ENCODE measurements at regions not wholly inside any gene's neighbourhood (a gene's known extent, or its start where the extent isn't known, plus 50 kb on each side); places are given as distances from the start of the nearest gene placed in this dataset.

DNA sequence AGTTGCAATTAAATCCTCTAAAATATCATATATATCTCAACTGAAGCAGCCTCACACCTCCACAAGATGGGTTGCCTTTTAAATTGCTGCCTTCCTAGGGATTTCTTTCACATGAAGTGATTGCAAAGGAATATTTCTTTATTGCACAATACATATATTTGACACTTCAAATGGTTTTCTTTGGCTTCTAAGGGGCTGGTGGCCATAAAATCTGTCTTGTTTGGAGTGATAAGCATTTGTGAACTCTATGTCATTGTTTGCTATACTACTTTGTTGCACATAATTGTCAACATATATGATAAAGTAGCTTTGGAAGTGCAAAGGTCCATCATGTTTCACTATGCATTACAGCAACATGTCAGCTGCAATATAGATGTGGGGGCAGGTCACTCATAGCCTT, 2380.9 kb downstream of the PCDH9 start:
- DNase-seq = no peak

- no peak for DNase-seq
Observed at GRCh38 chr13:64847767-64848166, 2382.4 kb downstream of the PCDH9 start.

- DNase-seq = no peak
Observed at GRCh38 chr13:64845110-64845509, 2385.0 kb downstream of the PCDH9 start.

GRCh38 chr13:64819081-64819480, 2411.1 kb downstream of the PCDH9 start:
- DNase-seq = no peak

GRCh38 chr13:64817691-64818090, 2412.4 kb downstream of the PCDH9 start:
- no peak for DNase-seq

- DNase-seq = no peak
Observed at GRCh38 chr13:64810750-64811149, 2419.4 kb downstream of the PCDH9 start.

GRCh38 chr13:64808704-64809103, 2421.4 kb downstream of the PCDH9 start:
- DNase-seq = no peak

GRCh38 chr13:64801768-64802167, 2428.4 kb downstream of the PCDH9 start:
- no peak for DNase-seq

- no peak for DNase-seq
Observed at GRCh38 chr13:64798422-64798821, 2431.7 kb downstream of the PCDH9 start.

GRCh38 chr13:64793592-64793991, 2436.5 kb downstream of the PCDH9 start:
- DNase-seq = no peak

- no peak for DNase-seq
Observed at GRCh38 chr13:64793131-64793530, 2437.0 kb downstream of the PCDH9 start.

- DNase-seq = no peak
Observed at GRCh38 chr13:64791373-64791772, 2438.8 kb downstream of the PCDH9 start.

DNA sequence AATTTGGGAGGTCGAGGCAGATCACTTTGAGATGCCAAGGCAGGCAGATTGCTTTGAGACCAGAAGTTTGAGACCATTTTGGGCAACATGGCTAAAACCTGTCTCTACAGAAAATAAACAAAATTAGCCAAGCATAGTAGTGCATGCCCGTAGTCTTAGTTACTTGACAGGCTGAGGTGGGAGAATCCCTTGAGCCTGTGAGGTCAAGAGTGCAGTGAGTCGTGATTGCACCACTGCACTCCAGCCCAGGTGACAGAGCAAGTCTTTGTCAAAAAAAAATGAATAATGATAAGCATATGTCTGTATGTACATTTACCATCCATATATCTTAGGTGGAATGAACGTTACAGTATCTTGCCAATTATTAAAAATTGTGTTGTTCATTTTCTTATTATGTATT, 2447.7 kb downstream of the PCDH9 start:
- DNase-seq = no peak

- DNase-seq = no peak
Observed at GRCh38 chr13:64778002-64778401, 2452.1 kb downstream of the PCDH9 start.

- no peak for DNase-seq
Observed at GRCh38 chr13:64774915-64775314, 2455.2 kb downstream of the PCDH9 start.

- DNase-seq = no peak
Observed at GRCh38 chr13:64770743-64771142, 2459.4 kb downstream of the PCDH9 start.

- no peak for DNase-seq
Observed at GRCh38 chr13:64767054-64767453, 2463.1 kb downstream of the PCDH9 start.

DNA sequence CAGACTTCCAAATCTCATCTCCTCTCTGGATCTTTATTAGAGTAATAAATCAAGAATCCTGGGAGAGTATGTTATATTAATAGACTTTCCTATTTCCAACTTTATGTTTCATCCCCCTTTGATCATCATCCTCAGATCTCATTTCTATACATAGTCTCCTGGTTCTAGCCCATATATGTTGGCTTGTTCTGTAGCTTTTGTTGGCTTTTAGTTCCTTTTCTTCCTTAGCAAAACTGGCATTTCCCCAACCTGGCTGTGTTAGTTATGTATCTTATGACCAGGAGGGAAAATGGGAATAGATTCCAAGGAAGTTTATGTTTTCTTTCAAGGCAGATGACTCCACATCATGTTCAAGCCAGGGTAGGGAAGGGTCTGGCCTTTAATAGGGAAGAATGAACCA, 2464.5 kb downstream of the PCDH9 start:
- DNase-seq = no peak

DNA sequence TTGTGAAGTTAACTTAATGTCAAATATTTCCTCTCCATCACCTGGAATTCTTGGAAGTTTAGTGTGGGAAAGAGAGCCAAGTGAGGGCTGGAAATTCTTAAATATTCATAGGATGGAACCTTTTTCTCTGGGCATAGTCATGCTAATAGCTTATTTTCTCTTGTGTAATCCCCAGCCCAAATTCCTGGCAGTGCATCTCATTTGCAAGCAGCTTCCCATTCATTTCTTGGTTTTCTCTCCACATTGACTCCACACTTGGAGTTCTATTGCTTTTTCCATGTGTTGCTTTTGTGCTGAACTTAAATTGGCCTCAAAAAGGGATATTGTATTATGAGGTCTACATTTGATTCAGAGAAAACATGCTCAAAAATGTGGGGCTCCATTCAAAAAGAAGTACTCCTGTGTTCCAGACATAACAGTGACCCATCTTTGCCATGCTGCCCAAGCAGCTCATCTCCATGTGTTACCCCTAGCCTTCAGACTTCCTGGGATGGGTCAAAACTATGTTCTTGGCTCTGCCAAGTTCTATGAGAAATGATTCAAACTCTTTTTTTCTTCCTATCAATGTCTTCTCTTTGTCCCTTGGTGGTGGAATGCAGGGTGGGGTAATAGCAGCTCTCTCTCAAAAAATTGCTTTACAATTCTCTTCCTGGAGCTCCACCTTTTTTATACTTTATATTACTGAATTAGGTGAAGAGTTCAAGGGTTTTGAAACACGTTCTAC, 2471.5 kb downstream of the PCDH9 start:
- DNase-seq = no peak

DNA sequence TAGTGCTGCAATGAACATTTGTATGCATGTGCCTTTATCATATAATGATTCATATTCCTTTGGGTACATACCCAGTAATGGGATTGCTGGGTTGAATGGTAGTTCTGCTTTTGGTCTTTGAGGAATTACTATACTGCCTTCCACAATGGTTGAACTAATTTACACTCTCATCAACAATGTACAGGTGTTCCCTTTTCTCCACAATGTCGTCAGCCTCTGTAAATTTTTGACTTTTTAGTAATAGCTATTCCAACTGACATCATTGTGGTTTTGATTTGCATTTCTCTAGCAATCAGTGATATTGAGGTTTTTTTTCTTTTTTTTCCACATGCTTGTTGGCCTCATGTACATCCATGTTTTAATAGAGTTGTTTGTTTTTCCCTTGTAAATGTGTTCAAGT, 2473.5 kb downstream of the PCDH9 start:
- DNase-seq = no peak

DNA sequence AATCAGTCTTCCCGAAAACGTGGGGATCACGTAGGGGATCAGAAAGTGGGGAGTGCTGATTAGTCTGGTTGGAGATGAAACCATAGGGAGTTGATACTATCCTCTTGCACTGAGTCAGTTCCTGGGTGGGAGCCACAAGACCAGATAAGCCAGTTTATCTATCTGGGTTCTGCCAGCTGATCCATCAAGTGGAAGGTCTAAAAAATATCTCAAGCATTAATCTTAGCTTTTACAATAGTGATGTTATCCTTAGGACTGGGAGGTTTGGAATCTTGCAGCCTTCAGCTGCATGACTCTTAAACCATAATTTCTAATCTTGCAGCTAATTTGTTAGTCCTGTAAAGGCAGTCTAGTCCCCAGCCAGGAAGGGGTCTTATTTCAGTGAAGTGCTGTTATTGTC, 2474.2 kb downstream of the PCDH9 start:
- no peak for DNase-seq

DNA sequence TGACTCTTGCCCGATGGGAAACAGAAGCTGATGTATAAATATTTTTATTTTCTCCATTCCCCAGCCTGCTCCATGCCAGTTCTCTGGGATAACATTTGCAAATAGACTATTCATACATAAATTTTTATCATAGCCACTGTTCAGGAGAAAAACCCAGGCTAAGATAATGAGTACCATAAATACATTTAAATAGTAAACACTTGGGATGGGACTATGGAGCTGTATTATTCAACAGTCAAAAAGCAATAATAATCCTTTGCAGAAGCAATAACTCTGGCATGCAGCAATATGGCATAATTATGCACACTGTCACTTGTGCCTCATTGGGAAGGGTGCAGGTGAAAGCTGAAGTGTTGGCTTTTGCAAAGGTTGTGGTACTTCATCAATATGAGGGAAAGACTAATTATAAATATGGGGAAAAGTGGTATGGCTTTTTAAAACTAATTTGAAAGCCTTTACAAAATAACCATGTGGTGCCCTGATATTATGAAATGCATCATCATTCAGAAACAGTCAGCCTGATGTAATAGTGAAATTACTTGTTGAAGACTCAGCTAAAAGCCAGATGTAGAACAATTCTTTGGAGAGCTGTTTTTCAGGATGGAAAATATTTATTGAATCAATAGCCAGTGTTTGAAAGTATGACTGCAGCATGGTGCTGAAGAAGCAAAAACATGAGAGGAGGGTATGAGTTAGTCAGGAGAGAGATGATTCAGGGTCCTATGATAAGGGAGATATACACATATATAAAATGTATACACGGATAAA, 2476.7 kb downstream of the PCDH9 start:
- no peak for DNase-seq

GRCh38 chr13:64749301-64749700, 2480.8 kb downstream of the PCDH9 start:
- no peak for DNase-seq

GRCh38 chr13:64746845-64747244, 2483.3 kb downstream of the PCDH9 start:
- no peak for DNase-seq

DNA sequence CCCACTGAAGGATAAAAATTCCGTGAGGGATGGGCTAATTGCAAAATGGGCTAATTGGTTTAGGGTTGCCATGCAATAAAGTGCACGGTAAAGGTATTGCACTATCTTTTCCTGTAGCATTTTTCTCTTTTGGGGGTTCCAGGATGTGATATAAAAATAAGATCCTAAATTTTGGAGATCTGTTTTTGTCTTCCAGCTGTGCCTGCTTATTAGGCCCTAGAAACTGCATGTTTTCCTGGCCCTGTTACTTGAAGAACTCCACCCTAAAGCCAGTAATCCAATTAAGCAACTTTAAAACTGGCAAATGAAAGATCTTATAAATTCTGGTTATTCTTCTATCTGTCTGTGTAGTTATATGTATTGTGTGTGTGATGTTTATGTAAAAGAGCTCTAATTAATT, 2489.6 kb downstream of the PCDH9 start:
- DNase-seq = no peak
